22Rv1 (cell line): ENCODE measurements at regions not wholly inside any gene's neighbourhood (a gene's known extent, or its start where the extent isn't known, plus 50 kb on each side); places are given as distances from the start of the nearest gene placed in this dataset.

Source experiments
- H3K27ac ChIP-seq: fragments of 450-650 bp; 2 replicates; pipeline ENCODE4 v1.5.1; 2017
- CTCF ChIP-seq: fragments of 450-650 bp; IDR thresholded peaks from 2 replicates; pipeline ENCODE4 v1.5.1; 2017; ENCODE audit warnings: mild to moderate bottlenecking
- ZFX ChIP-seq: fragments of 450-650 bp; IDR thresholded peaks from 2 replicates; pipeline ENCODE4 v1.6.1; 2017; ENCODE audit warnings: antibody characterized with exemption, borderline replicate concordance

GRCh38 chrX:147764868-147765267 is 146.9 kb upstream of the FMR1 start:
- TF ChIP-seq ZFX (no peak), CTCF (no peak)
- H3K27ac ChIP-seq, result no peak overlapping the region

GRCh38 chrX:147770858-147771257 is 140.9 kb upstream of the FMR1 start:
- no peak overlapping the region for H3K27ac ChIP-seq
- no peak for TF ChIP-seq ZFX
- no peak for TF ChIP-seq CTCF

- TF ChIP-seq CTCF (no peak), ZFX (no peak)
- H3K27ac ChIP-seq, result no peak overlapping the region
These were observed 134.7 kb upstream of the FMR1 start for GRCh38 chrX:147776988-147777387.

- TF ChIP-seq ZFX, result no peak
- TF ChIP-seq CTCF, result no peak
- H3K27ac ChIP-seq, result no peak overlapping the region
These were observed 132.5 kb upstream of the FMR1 start for GRCh38 chrX:147779173-147779572.

GRCh38 chrX:147781844-147782243 is 129.9 kb upstream of the FMR1 start:
- TF ChIP-seq CTCF, result no peak
- no peak for TF ChIP-seq ZFX
- no peak overlapping the region for H3K27ac ChIP-seq

GRCh38 chrX:147788641-147789350 is 122.9 kb upstream of the FMR1 start:
- no peak overlapping the region for H3K27ac ChIP-seq
- TF ChIP-seq CTCF, result no peak
- TF ChIP-seq ZFX, result no peak

GRCh38 chrX:147800663-147801062 is 111.1 kb upstream of the FMR1 start:
- TF ChIP-seq CTCF (no peak), ZFX (no peak)
- H3K27ac ChIP-seq, result no peak overlapping the region
